SK-N-SH treated with all-trans-retinoic acid at 6 μM for 48 hours (cell line): ENCODE measurements at regions not wholly inside any gene's neighbourhood (a gene's known extent, or its start where the extent isn't known, plus 50 kb on each side); places are given as distances from the start of the nearest gene placed in this dataset.

Source experiments
- ATAC-seq: fragments of 200-7000 bp; cut with Tn5 transposase; 3 replicates; pipeline ENCODE4 v1.9.1; 2020; ENCODE audit warnings: mild to moderate bottlenecking, moderate library complexity
- ARNTL ChIP-seq: fragments of 450-650 bp; formaldehyde crosslinking; IDR thresholded peaks from 2 replicates; pipeline ENCODE4 v1.5.0; 2020; ENCODE audit warnings: low read depth, mild to moderate bottlenecking, moderate library complexity, borderline replicate concordance
- BACH2 ChIP-seq: fragments of 250-450 bp; sonication (Bioruptor Pico); IDR thresholded peaks from 2 replicates; pipeline ENCODE4 v1.9.0; 2021; ENCODE audit warnings: mild to moderate bottlenecking, borderline replicate concordance
- CSDC2 ChIP-seq: fragments of 250-450 bp; sonication (Bioruptor Pico); IDR thresholded peaks from 2 replicates; pipeline ENCODE4 v1.5.0; 2020; ENCODE audit warnings: mild to moderate bottlenecking, moderate library complexity
- ESRRG ChIP-seq: fragments of 250-450 bp; sonication (Bioruptor Pico); IDR thresholded peaks from 2 replicates; pipeline ENCODE4 v1.6.1; 2021; ENCODE audit warnings: mild to moderate bottlenecking
- GLIS3 ChIP-seq: fragments of 250-450 bp; sonication (Bioruptor Pico); IDR thresholded peaks from 2 replicates; pipeline ENCODE4 v1.5.0; 2020; ENCODE audit warnings: mild to moderate bottlenecking, moderate library complexity
- ISL1 ChIP-seq: fragments of 250-450 bp; sonication (Bioruptor Pico); IDR thresholded peaks from 2 replicates; pipeline ENCODE4 v2.1.2; 2022; ENCODE audit warnings: mild to moderate bottlenecking, moderate library complexity
- OSR1 ChIP-seq: fragments of 250-450 bp; sonication (Bioruptor Pico); IDR thresholded peaks from 2 replicates; pipeline ENCODE4 v1.8.0; 2022; ENCODE audit warnings: moderate library complexity, mild to moderate bottlenecking, inconsistent platforms
- PPARA ChIP-seq: fragments of 250-450 bp; sonication (Bioruptor Pico); IDR thresholded peaks from 2 replicates; pipeline ENCODE4 v1.5.0; 2020; ENCODE audit warnings: mild to moderate bottlenecking, borderline replicate concordance
- RARB ChIP-seq: fragments of 250-450 bp; sonication (Bioruptor Pico); IDR thresholded peaks from 2 replicates; pipeline ENCODE4 v1.8.0; 2021; ENCODE audit warnings: mild to moderate bottlenecking, moderate library complexity
- SNAI2 ChIP-seq: fragments of 250-450 bp; sonication (Bioruptor Pico); IDR thresholded peaks from 2 replicates; pipeline ENCODE4 v1.5.0; 2020; ENCODE audit warnings: mild to moderate bottlenecking, moderate library complexity
- TCF4 ChIP-seq: fragments of 250-450 bp; sonication (Bioruptor Pico); IDR thresholded peaks from 2 replicates; pipeline ENCODE4 v1.8.0; 2021; ENCODE audit warnings: mild to moderate bottlenecking, moderate library complexity, borderline replicate concordance
- TOX ChIP-seq: fragments of 250-450 bp; sonication (Bioruptor Pico); IDR thresholded peaks from 2 replicates; pipeline ENCODE4 v1.8.0; 2021; ENCODE audit warnings: mild to moderate bottlenecking, moderate library complexity, borderline replicate concordance
- ZC3H10 ChIP-seq: fragments of 250-450 bp; sonication (Bioruptor Pico); IDR thresholded peaks from 2 replicates; pipeline ENCODE4 v1.5.1; 2021; ENCODE audit warnings: mild to moderate bottlenecking, moderate library complexity
- ZFP3 ChIP-seq: fragments of 250-450 bp; sonication (Bioruptor Pico); IDR thresholded peaks from 2 replicates; pipeline ENCODE4 v1.5.0; 2020; ENCODE audit warnings: mild to moderate bottlenecking, moderate library complexity
- ZFP30 ChIP-seq: fragments of 450-650 bp; formaldehyde crosslinking; IDR thresholded peaks from 2 replicates; pipeline ENCODE4 v1.5.0; 2022; ENCODE audit warnings: mild to moderate bottlenecking, moderate library complexity
- ZNF70 ChIP-seq: fragments of 450-650 bp; formaldehyde crosslinking; IDR thresholded peaks from 2 replicates; pipeline ENCODE4 v1.5.0; 2020; ENCODE audit warnings: mild to moderate bottlenecking, moderate library complexity
- TF ChIP-seq, protein P1 (sequence below): fragments of 250-450 bp; sonication (Bioruptor Pico); IDR thresholded peaks from 2 replicates; pipeline ENCODE4 v1.8.0; 2021; ENCODE audit warnings: low read depth, mild to moderate bottlenecking, moderate library complexity, borderline replicate concordance
- TF ChIP-seq, protein P2 (sequence below): fragments of 250-450 bp; sonication (Bioruptor Pico); IDR thresholded peaks from 2 replicates; pipeline ENCODE4 v1.8.0; 2020; ENCODE audit warnings: mild to moderate bottlenecking, moderate library complexity, borderline replicate concordance
- TF ChIP-seq, protein P3 (sequence below): fragments of 250-450 bp; sonication (Bioruptor Pico); IDR thresholded peaks from 2 replicates; pipeline ENCODE4 v1.5.1; 2020; ENCODE audit warnings: low read depth, mild to moderate bottlenecking, moderate library complexity
- TF ChIP-seq, protein P4 (sequence below): fragments of 250-450 bp; sonication (Bioruptor Pico); IDR thresholded peaks from 2 replicates; pipeline ENCODE4 v1.5.1; 2021; ENCODE audit warnings: mild to moderate bottlenecking, moderate library complexity

DNA sequence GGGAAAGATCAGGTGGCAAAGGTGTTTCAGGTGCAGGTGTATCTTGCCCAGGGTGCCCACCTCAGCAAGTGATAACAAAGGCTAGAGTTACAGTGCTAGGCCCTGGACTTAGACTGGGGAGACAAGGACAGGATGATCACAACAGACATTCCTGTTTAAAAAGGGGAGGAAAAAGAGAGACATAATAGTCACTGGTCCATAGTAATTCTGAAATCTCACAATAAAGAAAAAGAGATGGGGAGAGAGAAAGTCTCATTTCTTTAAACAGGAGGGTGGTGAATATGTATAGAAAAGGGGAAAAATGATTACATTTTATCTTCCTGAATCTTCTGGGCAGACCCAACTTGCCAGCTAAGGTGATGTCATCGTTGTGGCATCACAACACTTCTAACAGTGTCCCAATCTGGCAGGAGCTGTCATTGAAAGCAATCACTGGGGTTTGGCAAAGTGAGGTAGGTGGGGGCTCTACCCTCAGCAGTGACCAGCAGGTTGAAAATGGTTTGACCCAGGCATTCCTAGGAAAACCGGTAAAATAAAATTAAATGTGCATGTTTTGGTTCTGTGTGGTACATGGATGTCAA, 99.5 kb downstream of the ZNF621 start:
- no peak for TF ChIP-seq GLIS3 (CRISPR knock-in tag)
- TF ChIP-seq, protein P1, sequence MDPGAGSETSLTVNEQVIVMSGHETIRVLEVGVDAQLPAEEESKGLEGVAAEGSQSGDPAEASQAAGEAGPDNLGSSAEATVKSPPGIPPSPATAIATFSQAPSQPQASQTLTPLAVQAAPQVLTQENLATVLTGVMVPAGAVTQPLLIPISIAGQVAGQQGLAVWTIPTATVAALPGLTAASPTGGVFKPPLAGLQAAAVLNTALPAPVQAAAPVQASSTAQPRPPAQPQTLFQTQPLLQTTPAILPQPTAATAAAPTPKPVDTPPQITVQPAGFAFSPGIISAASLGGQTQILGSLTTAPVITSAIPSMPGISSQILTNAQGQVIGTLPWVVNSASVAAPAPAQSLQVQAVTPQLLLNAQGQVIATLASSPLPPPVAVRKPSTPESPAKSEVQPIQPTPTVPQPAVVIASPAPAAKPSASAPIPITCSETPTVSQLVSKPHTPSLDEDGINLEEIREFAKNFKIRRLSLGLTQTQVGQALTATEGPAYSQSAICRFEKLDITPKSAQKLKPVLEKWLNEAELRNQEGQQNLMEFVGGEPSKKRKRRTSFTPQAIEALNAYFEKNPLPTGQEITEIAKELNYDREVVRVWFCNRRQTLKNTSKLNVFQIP (CRISPR knock-in tag) = no peak
- TF ChIP-seq OSR1 = no peak
- TF ChIP-seq ZNF70 = no peak
- TF ChIP-seq, all 23 proteins: peak for 0
- ATAC-seq = no peak

DNA sequence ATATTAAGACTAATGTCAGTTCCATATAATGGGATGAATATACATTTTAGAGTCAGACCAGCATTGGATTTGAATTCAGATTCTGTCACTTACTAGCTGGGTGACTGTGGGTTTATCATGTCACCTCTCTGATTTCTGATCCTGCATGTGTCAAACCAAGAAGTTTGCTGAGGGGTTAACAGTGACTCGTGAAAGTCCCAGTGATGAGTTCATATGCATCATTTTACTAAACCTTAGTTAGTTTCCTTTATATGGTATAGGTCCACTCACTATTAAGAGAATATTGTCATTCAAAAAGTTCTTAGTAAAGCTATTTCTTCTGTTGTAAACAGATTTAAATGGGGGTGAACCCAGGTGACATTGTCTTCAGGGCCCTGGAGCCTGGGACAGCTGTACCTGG, 102.3 kb downstream of the ZNF621 start:
- TF ChIP-seq OSR1 (no peak), ESRRG (CRISPR knock-in tag) (no peak), ZFP3 (CRISPR knock-in tag) (no peak), TOX (CRISPR knock-in tag) (no peak), PPARA (CRISPR knock-in tag) (no peak), RARB (CRISPR knock-in tag) (no peak), ARNTL (CRISPR knock-in tag) (no peak), GLIS3 (CRISPR knock-in tag) (no peak), SNAI2 (CRISPR knock-in tag) (no peak), CSDC2 (CRISPR knock-in tag) (no peak), ZFP30 (CRISPR knock-in tag) (no peak), TCF4 (CRISPR knock-in tag) (no peak), ZC3H10 (CRISPR knock-in tag) (no peak)
- TF ChIP-seq, protein P2, sequence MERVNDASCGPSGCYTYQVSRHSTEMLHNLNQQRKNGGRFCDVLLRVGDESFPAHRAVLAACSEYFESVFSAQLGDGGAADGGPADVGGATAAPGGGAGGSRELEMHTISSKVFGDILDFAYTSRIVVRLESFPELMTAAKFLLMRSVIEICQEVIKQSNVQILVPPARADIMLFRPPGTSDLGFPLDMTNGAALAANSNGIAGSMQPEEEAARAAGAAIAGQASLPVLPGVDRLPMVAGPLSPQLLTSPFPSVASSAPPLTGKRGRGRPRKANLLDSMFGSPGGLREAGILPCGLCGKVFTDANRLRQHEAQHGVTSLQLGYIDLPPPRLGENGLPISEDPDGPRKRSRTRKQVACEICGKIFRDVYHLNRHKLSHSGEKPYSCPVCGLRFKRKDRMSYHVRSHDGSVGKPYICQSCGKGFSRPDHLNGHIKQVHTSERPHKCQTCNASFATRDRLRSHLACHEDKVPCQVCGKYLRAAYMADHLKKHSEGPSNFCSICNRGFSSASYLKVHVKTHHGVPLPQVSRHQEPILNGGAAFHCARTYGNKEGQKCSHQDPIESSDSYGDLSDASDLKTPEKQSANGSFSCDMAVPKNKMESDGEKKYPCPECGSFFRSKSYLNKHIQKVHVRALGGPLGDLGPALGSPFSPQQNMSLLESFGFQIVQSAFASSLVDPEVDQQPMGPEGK = no peak
- TF ChIP-seq, protein P1 (CRISPR knock-in tag) = no peak
- TF ChIP-seq, protein P3, sequence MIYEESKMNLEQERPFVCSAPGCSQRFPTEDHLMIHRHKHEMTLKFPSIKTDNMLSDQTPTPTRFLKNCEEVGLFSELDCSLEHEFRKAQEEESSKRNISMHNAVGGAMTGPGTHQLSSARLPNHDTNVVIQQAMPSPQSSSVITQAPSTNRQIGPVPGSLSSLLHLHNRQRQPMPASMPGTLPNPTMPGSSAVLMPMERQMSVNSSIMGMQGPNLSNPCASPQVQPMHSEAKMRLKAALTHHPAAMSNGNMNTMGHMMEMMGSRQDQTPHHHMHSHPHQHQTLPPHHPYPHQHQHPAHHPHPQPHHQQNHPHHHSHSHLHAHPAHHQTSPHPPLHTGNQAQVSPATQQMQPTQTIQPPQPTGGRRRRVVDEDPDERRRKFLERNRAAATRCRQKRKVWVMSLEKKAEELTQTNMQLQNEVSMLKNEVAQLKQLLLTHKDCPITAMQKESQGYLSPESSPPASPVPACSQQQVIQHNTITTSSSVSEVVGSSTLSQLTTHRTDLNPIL (CRISPR knock-in tag) = no peak
- TF ChIP-seq, protein P4, sequence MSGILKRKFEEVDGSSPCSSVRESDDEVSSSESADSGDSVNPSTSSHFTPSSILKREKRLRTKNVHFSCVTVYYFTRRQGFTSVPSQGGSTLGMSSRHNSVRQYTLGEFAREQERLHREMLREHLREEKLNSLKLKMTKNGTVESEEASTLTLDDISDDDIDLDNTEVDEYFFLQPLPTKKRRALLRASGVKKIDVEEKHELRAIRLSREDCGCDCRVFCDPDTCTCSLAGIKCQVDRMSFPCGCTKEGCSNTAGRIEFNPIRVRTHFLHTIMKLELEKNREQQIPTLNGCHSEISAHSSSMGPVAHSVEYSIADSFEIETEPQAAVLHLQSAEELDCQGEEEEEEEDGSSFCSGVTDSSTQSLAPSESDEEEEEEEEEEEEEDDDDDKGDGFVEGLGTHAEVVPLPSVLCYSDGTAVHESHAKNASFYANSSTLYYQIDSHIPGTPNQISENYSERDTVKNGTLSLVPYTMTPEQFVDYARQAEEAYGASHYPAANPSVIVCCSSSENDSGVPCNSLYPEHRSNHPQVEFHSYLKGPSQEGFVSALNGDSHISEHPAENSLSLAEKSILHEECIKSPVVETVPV (CRISPR knock-in tag) = no peak
- ATAC-seq = no peak

DNA sequence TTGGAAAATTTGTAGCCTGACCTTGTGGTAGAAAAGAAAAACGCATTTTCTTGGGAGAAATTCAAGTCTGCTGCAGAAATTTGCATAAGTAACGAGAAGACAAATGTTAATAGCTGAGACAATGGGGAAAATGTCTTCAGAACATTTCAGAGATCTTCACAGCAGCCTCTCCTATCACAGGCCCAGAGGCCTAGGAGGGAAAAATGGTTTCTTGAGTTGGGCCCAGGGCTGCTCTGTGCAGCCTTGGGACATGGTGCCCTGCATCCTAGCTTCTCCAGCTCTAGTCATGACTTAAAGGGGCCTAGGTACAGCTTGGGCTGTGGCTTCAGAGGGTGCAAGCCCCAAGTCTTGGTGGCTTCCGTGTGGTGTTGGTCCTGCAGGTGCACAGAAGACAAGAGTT, 104.2 kb downstream of the ZNF621 start:
- no peak for TF ChIP-seq ISL1
- TF ChIP-seq PPARA (CRISPR knock-in tag) = no peak
- TF ChIP-seq, protein P3 (CRISPR knock-in tag) = no peak
- TF ChIP-seq GLIS3 (CRISPR knock-in tag) = no peak
- no peak for TF ChIP-seq TCF4 (CRISPR knock-in tag)
- no peak for TF ChIP-seq BACH2 (CRISPR knock-in tag)
- TF ChIP-seq ZFP3 (CRISPR knock-in tag) = no peak
- TF ChIP-seq RARB (CRISPR knock-in tag) = no peak
- TF ChIP-seq, protein P1 (CRISPR knock-in tag) = no peak
- no peak for TF ChIP-seq ESRRG (CRISPR knock-in tag)
- no peak for TF ChIP-seq TOX (CRISPR knock-in tag)
- TF ChIP-seq, protein P2 = no peak
- TF ChIP-seq OSR1 = no peak
- TF ChIP-seq, protein P4 (CRISPR knock-in tag) = no peak

More for the DNA sequence above, 104.2 kb downstream of the ZNF621 start:
- ATAC-seq = no peak
